NCI-H82 treated with DMSO at 0.1 percent for 48 hours (cell line): ENCODE measurements at regions not wholly inside any gene's neighbourhood (a gene's known extent, or its start where the extent isn't known, plus 50 kb on each side); places are given as distances from the start of the nearest gene placed in this dataset.

Experiments used
- DNase-seq: peaks from one replicate; lab custom pipeline; 2025; ENCODE audit not compliant: unreplicated experiment; lab: John Stamatoyannopoulos, UW

DNA sequence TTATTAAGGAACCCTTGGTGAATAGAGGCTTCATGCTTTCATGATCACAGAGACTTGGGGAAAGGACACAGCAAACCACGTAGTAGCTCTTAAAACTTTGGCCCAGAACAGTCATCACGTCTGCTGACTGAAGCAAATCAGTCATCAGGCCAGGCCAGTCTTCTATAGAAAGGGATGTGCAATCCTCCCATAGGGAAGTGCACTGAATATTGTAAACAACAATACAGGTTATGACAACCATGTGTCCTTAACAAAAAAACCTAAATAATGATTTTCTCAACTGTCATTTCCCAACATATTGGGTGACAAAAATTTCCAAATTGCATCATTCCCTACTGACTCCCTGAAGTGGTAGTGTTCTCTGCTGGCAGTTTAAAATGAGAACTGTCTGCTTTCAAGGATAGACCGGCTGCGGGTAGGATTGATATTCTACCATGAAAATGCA is 388.2 kb upstream of the CITED2 start:
- no peak for DNase-seq

DNA sequence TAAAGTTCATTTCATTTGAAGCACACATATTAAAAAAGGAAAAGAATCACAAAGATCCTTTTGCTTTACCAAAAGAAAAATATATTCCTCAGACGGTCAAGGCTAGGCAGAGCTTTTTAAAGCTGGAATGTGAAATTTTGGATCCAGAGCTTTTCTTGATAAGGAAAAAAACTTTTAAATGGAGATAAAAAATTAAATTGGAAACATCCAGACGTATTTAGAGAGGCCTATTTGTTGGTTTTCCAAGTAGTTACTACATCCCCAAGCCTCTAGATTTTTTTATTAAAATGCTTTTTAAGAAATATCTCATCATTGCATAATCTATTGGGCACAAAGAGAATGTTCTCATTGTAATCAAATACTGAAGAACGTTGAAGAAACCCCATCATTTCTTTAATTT is 385.7 kb upstream of the CITED2 start:
- no peak for DNase-seq

- no peak for DNase-seq
Measured at GRCh38 chr6:139759086-139759485, 384.6 kb upstream of the CITED2 start.

- no peak for DNase-seq
Measured at GRCh38 chr6:139758209-139758611, 383.8 kb upstream of the CITED2 start.

GRCh38 chr6:139757784-139758183 is 383.3 kb upstream of the CITED2 start:
- DNase-seq = no peak

GRCh38 chr6:139756381-139756780 is 381.9 kb upstream of the CITED2 start:
- DNase-seq = no peak

DNA sequence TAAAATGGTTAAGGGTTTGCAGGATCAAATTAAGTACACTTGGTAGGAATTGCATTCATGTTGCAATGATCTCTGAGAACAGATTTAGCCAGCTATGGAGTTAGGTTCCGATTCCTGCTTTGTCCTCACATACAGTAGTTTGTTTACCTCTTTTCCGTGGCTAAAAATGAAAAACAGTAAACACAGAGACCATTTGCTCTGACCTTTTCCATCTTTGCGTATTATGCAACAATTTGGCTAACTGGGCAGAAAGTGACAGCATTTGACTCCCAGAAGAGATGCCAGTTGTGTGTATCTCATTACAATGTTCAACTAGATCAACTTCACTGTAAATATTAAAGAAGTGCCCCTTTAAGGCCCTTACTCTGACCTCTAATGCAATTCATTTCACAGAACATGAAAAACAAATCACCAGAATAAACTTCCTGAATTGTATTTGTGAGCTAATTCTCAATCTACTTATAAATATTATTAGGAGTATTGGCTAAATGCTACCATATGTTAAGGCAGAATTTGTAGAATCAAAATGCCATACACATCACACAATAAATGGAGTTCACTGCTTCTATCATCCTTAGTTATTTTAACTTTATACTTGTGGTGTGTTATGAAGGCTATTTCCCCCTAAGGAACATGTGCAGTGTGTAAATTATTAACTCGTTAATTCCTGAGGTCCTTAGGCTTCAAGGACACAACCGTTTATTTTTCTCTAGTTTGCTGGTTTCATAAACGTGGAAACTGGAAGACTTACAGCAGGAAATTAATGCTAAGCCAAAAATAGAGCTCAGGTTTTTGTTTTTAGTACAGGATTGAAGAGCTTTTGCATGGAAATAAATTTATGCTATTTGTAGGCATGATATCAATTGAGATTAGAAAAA is 380.7 kb upstream of the CITED2 start:
- no peak for DNase-seq

GRCh38 chr6:139753198-139753861 is 378.9 kb upstream of the CITED2 start:
- DNase-seq = no peak

GRCh38 chr6:139752086-139752485 is 377.6 kb upstream of the CITED2 start:
- DNase-seq = peak; percentile 92

DNA sequence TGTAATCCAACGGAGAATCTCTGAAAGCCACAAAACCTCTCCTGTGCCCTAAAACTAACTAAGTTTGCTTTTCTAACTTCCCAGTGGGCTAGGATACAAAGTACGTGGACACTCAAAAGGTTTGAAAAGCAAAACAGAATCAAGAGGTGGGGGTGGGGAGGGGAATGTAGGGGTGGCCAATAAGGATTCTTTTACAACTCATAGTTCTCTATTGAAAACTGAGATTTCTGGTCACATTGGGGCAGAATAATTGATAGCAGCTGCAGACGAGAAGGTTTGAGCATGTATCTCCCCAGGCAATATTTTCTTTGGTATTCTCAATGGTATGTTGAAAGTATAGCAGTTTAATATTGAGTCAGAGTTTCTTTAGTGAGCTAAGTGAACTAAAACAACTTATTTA is 376.7 kb upstream of the CITED2 start:
- no peak for DNase-seq

DNA sequence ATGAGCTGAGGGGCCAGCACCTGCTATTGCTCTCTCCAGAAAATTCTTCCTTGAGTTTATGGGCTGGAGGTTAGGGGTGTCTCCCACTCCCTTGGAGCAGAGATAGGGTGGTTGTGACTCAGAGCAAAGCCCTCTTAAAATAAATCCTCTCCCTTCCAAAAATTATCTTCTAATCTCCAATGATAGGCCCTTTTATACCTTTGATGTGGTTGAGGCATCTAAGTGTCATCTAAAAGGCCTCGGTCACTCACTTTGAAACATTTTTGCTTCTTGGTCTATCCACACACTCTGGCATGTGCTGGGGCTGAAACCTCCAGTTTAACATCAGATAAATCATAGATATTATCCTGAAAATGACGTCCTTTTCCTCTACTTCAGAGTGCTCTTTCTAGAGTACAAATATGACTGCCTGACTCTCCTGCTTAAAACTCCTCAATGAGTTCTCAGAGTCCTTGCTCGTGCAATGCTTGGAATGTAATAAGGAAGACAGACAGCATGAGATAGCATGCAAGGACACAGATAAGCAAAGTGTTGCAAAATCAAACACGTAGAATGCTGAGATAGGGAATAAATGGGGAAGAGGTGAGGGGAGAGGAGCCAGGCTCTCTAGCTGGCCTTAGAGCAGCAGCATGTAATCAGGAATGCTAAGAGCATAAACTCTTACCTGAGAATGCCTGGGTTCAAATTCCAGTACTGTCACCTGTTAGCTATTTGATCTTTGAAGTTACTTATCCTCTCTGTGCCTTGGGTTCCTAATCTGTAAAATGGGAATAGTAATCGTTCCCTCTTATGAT is 374.1 kb upstream of the CITED2 start:
- no peak for DNase-seq

DNA sequence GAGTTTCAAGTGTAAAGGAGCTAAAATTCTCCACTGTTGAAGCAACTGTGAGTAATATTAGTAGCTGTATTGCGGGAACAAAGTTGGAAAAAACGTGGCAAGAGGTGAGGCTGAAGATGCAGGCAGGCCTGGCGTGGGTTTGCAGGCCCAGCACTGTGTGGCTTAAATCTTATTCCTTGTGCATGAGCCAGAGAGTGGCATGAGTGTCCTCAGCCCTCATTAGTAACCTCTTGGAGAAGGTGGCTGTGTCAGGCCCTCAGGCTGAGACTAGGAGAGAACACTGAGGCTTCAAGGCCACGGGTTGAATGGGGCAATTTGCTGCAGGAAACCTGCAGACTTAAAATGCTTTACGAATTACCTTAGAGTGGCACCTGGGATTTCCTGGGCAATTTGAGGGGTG is 372.7 kb upstream of the CITED2 start:
- DNase-seq = no peak

DNA sequence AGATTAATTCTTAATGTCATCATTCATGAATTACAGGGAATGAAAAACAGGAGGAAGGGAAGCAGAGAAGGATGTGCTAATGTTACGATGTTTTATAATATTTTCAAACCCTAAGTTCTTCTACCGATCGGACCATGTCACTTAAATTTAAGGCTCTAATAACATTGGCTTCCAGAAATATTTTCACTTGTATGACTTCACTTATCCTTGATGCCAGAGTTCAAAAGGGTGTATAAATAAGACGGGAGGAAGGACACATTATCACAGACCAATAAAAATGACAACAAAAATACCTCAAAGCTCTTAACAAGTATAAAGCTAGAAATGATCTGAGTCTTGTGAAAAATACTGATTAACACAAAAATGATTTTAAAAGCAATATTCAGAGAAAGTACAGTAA is 370.4 kb upstream of the CITED2 start:
- no peak for DNase-seq

GRCh38 chr6:139743664-139744437 is 369.4 kb upstream of the CITED2 start:
- no peak for DNase-seq

DNA sequence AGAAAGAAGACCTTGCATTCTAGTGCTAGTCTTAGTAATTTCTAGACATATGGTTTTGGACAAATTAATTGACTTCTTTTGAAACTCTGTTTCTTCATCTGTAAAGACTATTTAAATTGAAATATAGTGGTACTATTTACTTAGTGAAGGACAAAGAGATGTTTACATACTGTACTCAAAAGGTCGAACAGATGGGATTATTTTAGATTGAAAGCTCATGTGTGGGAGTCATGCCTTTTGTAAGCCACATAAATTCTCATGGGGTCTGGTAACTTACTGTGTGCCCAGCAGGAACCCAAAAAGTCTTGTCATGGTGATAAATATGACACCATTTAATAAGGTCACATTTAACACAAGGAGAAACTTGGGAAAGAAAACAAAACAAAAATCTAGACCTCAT is 368.2 kb upstream of the CITED2 start:
- DNase-seq = no peak

DNA sequence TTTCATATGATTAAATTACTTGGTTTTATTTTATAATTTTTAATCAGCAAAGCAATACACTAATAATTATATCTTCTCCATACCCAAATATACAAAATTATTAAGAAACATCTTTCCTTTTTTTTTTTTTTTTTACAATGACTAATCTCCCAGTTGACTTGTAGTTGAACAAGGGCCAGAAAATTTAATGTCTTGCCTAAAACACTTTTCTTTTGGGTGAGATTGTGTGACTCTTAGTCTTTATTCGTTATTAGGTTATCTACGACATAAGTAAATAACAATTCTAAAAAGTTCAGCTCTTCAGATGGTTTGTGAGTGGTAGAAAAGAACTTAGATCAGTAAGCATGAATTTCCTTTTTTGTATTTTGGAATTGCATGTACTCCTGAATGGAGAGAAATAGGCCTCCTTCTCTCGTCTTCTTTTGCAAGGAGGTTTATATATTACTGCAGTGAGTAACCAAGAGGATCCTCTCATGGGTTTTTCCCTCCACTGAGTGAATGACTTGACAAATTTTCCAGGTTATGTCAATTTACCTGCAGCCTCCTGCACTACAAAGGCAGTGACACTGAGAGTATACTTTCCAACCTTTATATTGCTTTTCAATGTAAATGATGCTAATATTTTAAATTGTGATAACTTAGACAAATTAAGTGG is 364.5 kb upstream of the CITED2 start:
- DNase-seq = no peak

GRCh38 chr6:139736325-139736906 is 362.0 kb upstream of the CITED2 start:
- DNase-seq = no peak

GRCh38 chr6:139732451-139732850 is 358.0 kb upstream of the CITED2 start:
- DNase-seq = no peak

DNA sequence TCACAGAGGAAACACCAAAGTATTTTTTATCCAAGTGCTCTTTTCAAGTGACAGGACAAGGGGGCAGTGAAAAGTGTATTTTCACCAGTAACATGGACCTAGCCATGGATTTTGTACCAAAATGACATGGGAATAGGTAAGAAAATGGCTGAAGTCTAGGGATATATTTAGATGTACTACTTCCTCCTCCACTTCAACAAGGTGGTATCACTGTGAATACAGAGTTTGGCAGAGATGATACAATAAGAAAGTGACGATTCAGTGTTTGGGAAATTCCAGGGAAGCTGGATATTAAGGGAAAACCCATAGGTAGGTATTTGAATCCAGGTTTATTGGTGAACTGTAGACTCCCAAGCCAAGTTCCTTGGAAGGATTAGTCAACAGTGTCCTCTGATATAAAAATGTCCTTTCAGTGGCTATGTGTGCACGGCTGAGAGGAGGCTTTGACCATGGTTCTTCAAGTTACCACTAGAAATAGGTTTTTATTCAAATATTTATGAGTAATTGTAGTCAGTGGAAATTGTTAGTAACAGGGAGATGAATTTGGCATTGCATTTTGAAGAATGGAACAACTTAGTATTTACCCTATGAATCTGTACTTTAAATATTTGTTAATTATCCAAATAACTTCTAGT is 356.0 kb upstream of the CITED2 start:
- DNase-seq = no peak
